ENCODE measurements at regions not wholly inside any gene's neighbourhood (a gene's known extent, or its start where the extent isn't known, plus 50 kb on each side); places are given as distances from the start of the nearest gene placed in this dataset.

GRCh38 chr13:21938636-21939035 lies 267.8 kb downstream of the FGF9 start:
- TF ChIP-seq EZH2 (IDR thresholded peaks at IDR 0.05; ENCODE audit: borderline replicate concordance, low read length) (no peak), CTCF (IDR thresholded peaks at IDR 0.05; ENCODE audit: low read length) (no peak)
- Histone ChIP-seq H3K36me3 (ENCODE audit: insufficient read depth, low read length) (no peaks in the 10 kb centered on the region), H3K79me2 (ENCODE audit: insufficient read depth, low read length) (no peaks in the 10 kb centered on the region), H3K4me3 (ENCODE audit: low read depth, low read length, poor library complexity, severe bottlenecking) (no peak overlapping the region), H3K27me3 (ENCODE audit: insufficient read depth, low read length) (no peaks in the 10 kb centered on the region), H3K4me2 (ENCODE audit: low read length) (no peak overlapping the region), H2AFZ (ENCODE audit: low read length) (no peak overlapping the region), H3K4me1 (ENCODE audit: insufficient read depth, low read length, severe bottlenecking) (no peaks in the 10 kb centered on the region), H3F3A (ENCODE audit: insufficient read depth, low read length) (no peaks in the 10 kb centered on the region), H3K27ac (ENCODE audit: low read depth, low read length, poor library complexity, severe bottlenecking) (no peak overlapping the region), H3K9ac (ENCODE audit: low read length) (no peak overlapping the region), H3K9me2 (ENCODE audit: low read depth, low read length) (no peaks in the 10 kb centered on the region), H4K20me1 (ENCODE audit: insufficient read depth, low read length) (no peaks in the 10 kb centered on the region), H3K9me3 (ENCODE audit: low read length) (no peaks in the 10 kb centered on the region)

- Histone ChIP-seq H3K9me2 (ENCODE audit: low read depth, low read length) (no peaks in the 10 kb centered on the region), H3K4me3 (ENCODE audit: low read depth, low read length, poor library complexity, severe bottlenecking) (no peak overlapping the region), H3K27me3 (ENCODE audit: insufficient read depth, low read length) (no peaks in the 10 kb centered on the region), H3K27ac (ENCODE audit: low read depth, low read length, poor library complexity, severe bottlenecking) (no peak overlapping the region), H3K9ac (ENCODE audit: low read length) (no peak overlapping the region), H3F3A (ENCODE audit: insufficient read depth, low read length) (no peaks in the 10 kb centered on the region), H3K4me1 (ENCODE audit: insufficient read depth, low read length, severe bottlenecking) (no peaks in the 10 kb centered on the region), H3K4me2 (ENCODE audit: low read length) (no peak overlapping the region), H2AFZ (ENCODE audit: low read length) (no peak overlapping the region), H4K20me1 (ENCODE audit: insufficient read depth, low read length) (no peaks in the 10 kb centered on the region), H3K36me3 (ENCODE audit: insufficient read depth, low read length) (no peaks in the 10 kb centered on the region), H3K79me2 (ENCODE audit: insufficient read depth, low read length) (no peaks in the 10 kb centered on the region), H3K9me3 (ENCODE audit: low read length) (0 out of 2 replicates have a peak, but pooled peaks cover 3% of the 10 kb centered on the region)
- no peak for TF ChIP-seq CTCF (IDR thresholded peaks at IDR 0.05; ENCODE audit: low read length)
- TF ChIP-seq EZH2 (IDR thresholded peaks at IDR 0.05; ENCODE audit: borderline replicate concordance, low read length) = no peak
These were observed 271.2 kb downstream of the FGF9 start for GRCh38 chr13:21942061-21942460.

- H4K20me1 ChIP-seq (ENCODE audit: insufficient read depth, low read length) = no peaks in the 10 kb centered on the region
- no peaks in the 10 kb centered on the region for H3F3A ChIP-seq (ENCODE audit: insufficient read depth, low read length)
- H3K27me3 ChIP-seq (ENCODE audit: insufficient read depth, low read length) = no peaks in the 10 kb centered on the region
- H3K4me3 ChIP-seq (ENCODE audit: low read depth, low read length, poor library complexity, severe bottlenecking) = no peak overlapping the region
- 0 out of 2 replicates have a peak, but pooled peaks cover 3% of the 10 kb centered on the region for H3K9me3 ChIP-seq (ENCODE audit: low read length)
- no peak overlapping the region for H3K4me2 ChIP-seq (ENCODE audit: low read length)
- TF ChIP-seq EZH2 (IDR thresholded peaks at IDR 0.05; ENCODE audit: borderline replicate concordance, low read length) = no peak
- TF ChIP-seq CTCF (IDR thresholded peaks at IDR 0.05; ENCODE audit: low read length) = no peak
- H3K27ac ChIP-seq (ENCODE audit: low read depth, low read length, poor library complexity, severe bottlenecking) = no peak overlapping the region
- H3K79me2 ChIP-seq (ENCODE audit: insufficient read depth, low read length) = no peaks in the 10 kb centered on the region
- no peaks in the 10 kb centered on the region for H3K9me2 ChIP-seq (ENCODE audit: low read depth, low read length)
- H3K4me1 ChIP-seq (ENCODE audit: insufficient read depth, low read length, severe bottlenecking) = no peaks in the 10 kb centered on the region
- no peaks in the 10 kb centered on the region for H3K36me3 ChIP-seq (ENCODE audit: insufficient read depth, low read length)
- no peak overlapping the region for H3K9ac ChIP-seq (ENCODE audit: low read length)
- H2AFZ ChIP-seq (ENCODE audit: low read length) = no peak overlapping the region
These were observed 273.7 kb downstream of the FGF9 start for GRCh38 chr13:21944610-21945009.
